Glomerular visceral epithelial cell (primary cell): ENCODE measurements at regions not wholly inside any gene's neighbourhood (a gene's known extent, or its start where the extent isn't known, plus 50 kb on each side); places are given as distances from the start of the nearest gene placed in this dataset.
"Not testable (repeated sequence)": the region's sequence is repeated elsewhere in the genome, so short reads cannot be mapped to it uniquely, and the experiment has no call there.

Experiments used
- DNase-seq: peaks from one replicate; pipeline ENCODE4 v3.0.0-alpha.2; 2016; ENCODE audit errors: extremely low spot score

DNA sequence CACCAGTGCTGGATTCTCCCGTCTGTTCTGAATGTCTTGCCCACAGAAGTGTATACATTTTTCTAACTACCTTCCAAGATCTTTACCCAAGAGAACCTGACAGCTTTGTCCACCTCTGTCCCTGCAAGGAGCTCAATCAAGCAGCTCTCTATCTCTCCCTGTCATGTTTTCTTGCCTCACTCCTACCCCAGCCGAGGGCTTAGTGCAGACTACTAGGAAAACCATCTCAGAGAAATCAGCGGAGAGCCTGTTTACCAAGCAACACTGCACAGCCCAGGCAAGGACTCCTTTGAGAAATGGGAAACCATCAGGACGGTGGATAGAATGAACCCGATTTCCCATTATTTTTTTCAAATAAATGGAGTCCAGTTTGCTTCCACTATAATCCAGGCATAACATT is 250.7 kb upstream of the JARID2 start:
- DNase-seq = no peak

- no peak for DNase-seq
Measured at GRCh38 chr6:14995966-14996602, 249.8 kb upstream of the JARID2 start.

GRCh38 chr6:14996892-14997291 is 249.0 kb upstream of the JARID2 start:
- DNase-seq = no peak

DNA sequence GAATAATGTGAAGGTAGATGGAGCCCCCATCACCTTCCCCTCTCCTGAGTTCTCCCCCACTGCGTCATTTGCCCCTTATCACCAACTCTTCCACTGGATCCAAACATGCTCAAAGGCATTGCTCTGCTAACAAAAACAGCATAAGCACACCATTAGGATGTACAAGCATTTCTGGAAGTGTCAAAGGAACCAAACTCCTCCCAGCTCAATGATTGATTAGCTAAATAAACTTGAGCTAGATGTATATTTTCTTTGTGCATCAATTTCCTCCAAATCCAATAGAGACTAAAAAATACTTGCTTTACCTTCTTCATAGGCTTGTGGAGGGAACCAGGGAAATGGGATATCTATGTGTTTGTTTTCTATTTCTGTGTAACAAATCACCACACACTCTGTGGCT is 248.4 kb upstream of the JARID2 start:
- DNase-seq = no peak

DNA sequence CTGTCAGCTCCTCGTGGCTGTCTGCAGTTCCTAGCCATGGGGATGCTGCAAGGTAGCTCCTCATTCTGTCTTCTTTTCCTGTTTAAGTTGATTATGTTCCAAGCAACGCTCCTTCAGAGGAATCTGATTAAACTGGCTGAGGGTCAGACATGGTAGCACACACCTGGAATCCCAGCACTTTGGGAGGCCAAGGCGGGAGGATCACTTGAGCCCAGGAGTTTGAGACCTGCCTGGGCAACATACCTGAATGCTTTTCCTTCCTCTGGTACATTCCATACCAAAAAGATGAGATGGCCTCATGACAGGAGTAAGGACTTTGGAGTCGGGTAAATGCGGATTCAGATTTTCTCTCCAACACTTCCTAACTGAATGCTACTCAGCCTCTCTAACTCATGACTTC is 246.8 kb upstream of the JARID2 start:
- no peak for DNase-seq

DNA sequence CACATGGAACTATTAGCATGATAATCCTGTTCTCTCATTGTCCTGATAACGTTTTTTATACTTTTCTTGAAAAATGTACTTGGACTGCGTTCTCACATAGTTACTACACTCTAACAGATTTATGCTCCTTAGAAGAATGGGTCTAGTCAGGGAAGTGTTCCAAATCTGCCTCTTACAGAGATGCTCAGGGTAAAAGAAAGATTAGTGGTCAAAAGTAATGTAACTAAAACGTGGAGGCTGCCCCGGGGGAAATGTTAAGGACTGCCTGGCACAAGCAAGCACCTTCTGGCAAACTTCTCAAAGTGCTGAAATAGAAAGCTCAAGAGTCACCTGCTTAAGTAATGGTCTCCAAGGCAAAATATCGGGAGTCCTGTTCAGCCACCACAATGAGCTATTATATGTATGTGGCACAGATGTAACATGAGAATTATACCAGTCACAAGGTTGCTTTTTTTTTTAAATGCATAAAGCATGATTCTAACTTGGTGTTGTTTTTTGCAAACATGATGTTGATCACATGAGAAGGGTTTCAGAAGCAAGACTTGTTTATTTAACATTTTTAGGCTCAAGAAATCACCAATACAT is 244.5 kb upstream of the JARID2 start:
- no peak for DNase-seq

GRCh38 chr6:15008269-15008668 is 237.6 kb upstream of the JARID2 start:
- no peak for DNase-seq

DNA sequence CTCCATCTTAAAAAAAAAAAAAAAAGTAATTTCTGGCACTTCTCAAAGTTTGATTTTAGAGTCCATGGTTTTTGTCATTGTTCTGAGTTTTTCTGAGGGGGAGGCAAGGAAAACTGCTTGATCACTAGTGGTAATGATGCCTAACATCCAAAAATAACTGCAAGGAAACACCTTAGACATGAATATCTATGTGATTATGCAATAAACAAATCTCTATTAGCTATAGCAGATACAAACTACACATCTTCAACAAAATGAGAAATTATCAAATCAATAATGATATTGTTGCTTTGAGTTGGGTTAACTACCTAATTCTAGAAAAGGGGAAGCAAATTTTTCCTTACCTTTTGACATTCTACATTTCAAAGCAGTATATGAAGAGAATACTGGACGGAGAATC is 230.9 kb upstream of the JARID2 start:
- no peak for DNase-seq

DNA sequence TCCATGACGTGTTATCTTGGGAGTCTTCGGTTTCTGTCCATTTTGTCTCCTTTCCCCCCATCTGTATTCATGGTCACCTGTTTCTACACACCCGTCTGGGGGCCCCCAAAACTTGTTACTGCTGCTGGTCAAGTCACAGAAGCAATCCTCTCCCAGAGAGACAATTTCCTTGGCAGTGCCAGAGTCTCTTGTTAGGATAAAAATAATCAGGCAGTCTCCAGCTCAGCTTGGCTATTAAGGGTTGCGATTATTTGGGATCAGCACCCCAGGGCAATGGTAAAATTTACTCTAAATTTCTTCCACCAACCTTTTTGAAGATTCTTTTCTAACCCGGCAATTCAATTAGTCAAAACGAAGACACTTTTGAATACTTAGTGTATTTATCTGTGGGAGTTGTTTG is 229.1 kb upstream of the JARID2 start:
- no peak for DNase-seq

GRCh38 chr6:15017261-15017660 is 228.6 kb upstream of the JARID2 start:
- DNase-seq = no peak

DNA sequence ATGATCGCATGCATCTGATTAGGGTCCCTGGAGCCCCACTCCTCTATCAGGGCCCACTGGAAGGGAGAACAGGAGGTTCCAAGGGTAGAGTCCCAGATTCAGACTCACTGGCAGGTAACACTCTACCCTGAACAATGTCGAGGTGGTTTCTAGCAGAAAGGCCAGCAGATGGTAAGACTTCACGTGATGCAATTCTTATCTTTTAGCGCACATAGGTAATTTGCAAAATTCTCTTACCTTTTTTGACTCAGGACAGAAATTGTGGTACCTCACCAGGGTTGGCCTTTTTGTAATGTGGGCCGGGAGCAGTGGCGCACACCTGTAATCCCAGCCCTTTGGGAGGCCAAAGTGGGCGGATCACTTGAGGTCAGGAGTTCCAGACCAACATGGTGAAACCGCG is 228.1 kb upstream of the JARID2 start:
- DNase-seq = no peak

DNA sequence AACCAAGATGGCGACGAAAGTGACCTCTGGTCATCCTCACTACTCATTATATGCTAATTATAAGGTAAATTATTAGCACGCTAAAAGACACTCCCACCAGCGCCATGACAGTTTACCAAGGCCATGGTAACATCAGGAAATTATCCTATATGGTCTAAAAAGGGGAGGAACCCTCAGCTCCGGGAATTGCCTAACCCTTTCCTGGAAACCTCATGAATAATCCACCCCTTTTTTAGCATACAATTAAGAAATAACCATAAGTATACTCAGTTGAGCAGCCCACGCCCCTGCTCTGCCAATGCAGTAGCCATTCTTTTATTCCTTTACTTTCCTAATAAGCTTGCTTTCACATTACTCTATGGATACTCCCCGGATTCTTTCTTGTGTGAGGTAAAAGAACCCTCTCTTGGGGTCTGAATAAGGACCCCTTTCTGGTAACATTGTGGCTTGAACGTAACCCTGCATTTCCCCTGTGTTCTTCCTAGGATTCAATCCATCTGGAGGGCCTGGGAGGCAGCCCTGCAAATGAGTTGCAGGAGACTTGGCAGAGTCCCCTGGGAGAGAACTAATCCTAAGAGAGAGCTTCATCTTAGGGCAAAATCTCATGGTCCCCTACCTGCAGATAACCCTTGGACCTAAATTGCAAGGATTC is 225.6 kb upstream of the JARID2 start:
- DNase-seq = no peak

- no peak for DNase-seq
Measured at GRCh38 chr6:15021074-15021473, 224.8 kb upstream of the JARID2 start.

DNA sequence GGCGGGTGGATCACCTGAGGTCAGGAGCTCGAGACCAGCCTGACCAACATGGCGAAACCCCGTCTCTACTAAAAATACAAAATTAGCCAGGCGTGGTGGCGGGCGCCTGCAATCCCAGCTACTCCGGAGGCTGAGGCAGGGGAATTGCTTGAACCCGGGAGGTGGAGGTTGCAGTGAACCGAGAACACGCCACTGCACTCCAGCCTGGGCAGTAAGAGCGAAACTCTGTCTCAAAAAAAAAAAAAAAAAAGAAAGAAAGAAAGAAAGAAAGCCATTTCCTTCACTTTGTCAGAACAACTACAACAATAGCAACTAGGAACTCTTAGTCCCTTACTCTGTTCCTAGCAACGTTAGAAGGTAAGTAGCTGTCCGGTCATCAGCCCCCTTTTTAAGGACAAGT is 222.9 kb upstream of the JARID2 start:
- DNase-seq = not testable (repeated sequence)

DNA sequence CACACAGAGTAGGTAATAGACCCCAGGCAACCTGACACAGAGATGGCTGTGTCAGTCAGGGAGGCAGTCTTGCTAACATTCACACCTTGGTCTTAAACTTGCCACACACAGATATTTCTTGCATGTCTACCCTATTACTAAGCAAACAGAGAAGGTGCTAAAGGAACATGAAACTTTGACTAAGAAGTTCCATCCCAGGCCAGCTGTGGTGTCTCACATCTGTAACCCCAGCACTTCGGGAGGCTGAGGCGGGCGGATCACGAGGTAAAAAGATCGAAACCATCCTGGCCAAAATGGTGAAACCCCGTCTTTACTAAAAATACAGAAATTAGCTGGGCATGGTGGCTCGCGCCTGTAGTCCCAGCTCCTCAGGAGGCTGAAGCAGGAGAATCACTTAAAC is 222.4 kb upstream of the JARID2 start:
- DNase-seq = no peak

- DNase-seq = no peak
Measured at GRCh38 chr6:15025446-15025845, 220.4 kb upstream of the JARID2 start.

- no peak for DNase-seq
Measured at GRCh38 chr6:15026832-15027231, 219.0 kb upstream of the JARID2 start.

GRCh38 chr6:15027472-15027871 is 218.4 kb upstream of the JARID2 start:
- no peak for DNase-seq

DNA sequence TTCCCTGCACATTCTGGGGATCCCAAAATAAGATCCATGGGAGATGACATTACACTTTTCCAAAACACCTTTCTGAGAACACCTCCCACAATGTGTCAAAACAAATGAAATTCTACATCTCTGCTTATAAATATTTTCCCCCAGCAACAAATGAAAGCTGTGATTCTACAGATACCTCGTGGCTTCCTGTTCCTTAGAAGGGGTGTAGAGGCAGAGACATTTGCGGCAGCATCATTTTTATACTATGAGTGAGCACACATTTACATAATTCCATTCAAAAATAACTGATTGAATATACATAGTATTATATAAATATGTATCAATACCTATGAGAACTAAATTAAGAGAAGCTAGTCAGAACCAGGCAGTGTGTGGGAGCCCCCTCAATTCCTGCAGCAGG is 213.9 kb upstream of the JARID2 start:
- no peak for DNase-seq

DNA sequence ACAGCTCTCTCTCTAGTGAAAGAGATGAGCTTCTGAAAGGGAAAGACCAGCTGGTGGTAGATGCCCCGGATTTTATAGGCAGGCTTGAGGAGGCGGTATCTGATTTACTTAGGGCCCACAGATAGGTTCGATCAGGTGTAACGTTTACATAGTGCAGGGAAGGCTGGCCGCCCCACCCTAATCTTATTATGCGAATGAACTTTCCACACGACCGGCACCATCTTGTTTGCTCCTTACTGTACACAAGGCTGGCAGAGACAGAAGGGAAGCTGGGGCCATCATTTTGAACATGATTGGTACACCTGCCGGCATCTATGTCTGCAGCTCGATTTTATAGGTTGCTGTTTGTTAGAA is 212.0 kb upstream of the JARID2 start:
- DNase-seq = no peak

GRCh38 chr6:15036690-15037245 is 209.1 kb upstream of the JARID2 start:
- DNase-seq = peak; percentile 9

DNA sequence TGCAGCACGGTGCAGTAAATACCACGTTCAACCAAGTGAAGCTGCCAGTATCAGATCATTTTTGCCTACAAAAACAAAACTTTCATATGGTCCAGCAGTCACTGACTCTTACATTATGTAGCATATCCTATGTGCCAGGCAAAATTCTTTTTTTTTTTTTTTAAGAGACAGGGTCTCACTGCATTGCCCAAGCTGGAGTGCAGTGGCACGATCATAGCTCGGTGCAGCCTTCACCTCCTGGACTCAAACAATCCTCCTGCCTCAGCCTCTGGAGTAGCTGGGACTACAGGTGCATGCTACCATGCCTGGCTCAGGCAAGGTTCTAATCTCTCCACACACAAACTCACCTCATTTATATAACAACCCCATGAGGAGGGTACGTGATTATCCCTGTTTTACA is 208.6 kb upstream of the JARID2 start:
- DNase-seq = no peak

- DNase-seq = no peak
Measured at GRCh38 chr6:15038013-15038791, 207.7 kb upstream of the JARID2 start.
